GM12892 (cell line): ENCODE measurements at regions not wholly inside any gene's neighbourhood (a gene's known extent, or its start where the extent isn't known, plus 50 kb on each side); places are given as distances from the start of the nearest gene placed in this dataset.

ENCODE experiments used
- DNase-seq: peaks from one replicate; pipeline ENCODE4 v3.0.0; 2011; ENCODE audit not compliant: insufficient read length
- FAIRE-seq: peaks from 2 replicates; lab custom pipeline; 2011; peaks lifted over from hg19 to GRCh38; lab: Jason Lieb, UNC
- POLR2A ChIP-seq: IDR thresholded peaks from 2 replicates; pipeline ENCODE4 v1.6.1; 2011; ENCODE audit warnings: low read depth, low read length, control low read depth
- POLR2AphosphoS5 ChIP-seq: IDR thresholded peaks from 2 replicates; pipeline ENCODE4 v1.6.1; 2011; ENCODE audit warnings: low read depth, low read length, control low read depth
- TAF1 ChIP-seq: IDR thresholded peaks from 2 replicates; pipeline ENCODE4 v1.6.1; 2011; ENCODE audit warnings: low read depth, mild to moderate bottlenecking, control low read depth, low read length, borderline replicate concordance

GRCh38 chrX:131356725-131357124 is 67.6 kb upstream of the IGSF1 start:
- no peak for FAIRE-seq
- no peak for DNase-seq
- TF ChIP-seq TAF1 (no peak), POLR2A (no peak), POLR2AphosphoS5 (no peak)

GRCh38 chrX:131359611-131360010 is 70.5 kb upstream of the IGSF1 start:
- TF ChIP-seq POLR2AphosphoS5 (no peak), TAF1 (no peak)
- peak; percentile 17 for FAIRE-seq

GRCh38 chrX:131365766-131366165 is 76.7 kb upstream of the IGSF1 start:
- DNase-seq (no peak), FAIRE-seq (no peak)
- TF ChIP-seq TAF1 (no peak), POLR2AphosphoS5 (no peak), POLR2A (no peak)

More at GRCh38 chrX:131359611-131360010, 70.5 kb upstream of the IGSF1 start:
- no peak for DNase-seq

- no peak for FAIRE-seq
- TF ChIP-seq POLR2AphosphoS5: no peak
- no peak for TF ChIP-seq TAF1
- no peak for TF ChIP-seq POLR2A
- DNase-seq: no peak
Observed at GRCh38 chrX:131366407-131366806, 77.3 kb upstream of the IGSF1 start.

- FAIRE-seq (no peak), DNase-seq (no peak)
- TF ChIP-seq TAF1 (no peak), POLR2A (no peak), POLR2AphosphoS5 (no peak)
Observed at GRCh38 chrX:131388293-131388692, 99.2 kb upstream of the IGSF1 start.

GRCh38 chrX:131392666-131393065 is 103.6 kb upstream of the IGSF1 start:
- no peak for TF ChIP-seq POLR2AphosphoS5
- no peak for TF ChIP-seq TAF1
- TF ChIP-seq POLR2A: no peak
- DNase-seq (no peak), FAIRE-seq (no peak)

GRCh38 chrX:131393426-131393825 is 104.3 kb upstream of the IGSF1 start:
- no peak for FAIRE-seq
- no peak for TF ChIP-seq POLR2A
- no peak for TF ChIP-seq POLR2AphosphoS5
- TF ChIP-seq TAF1: no peak
- DNase-seq: no peak

GRCh38 chrX:131394384-131394783 is 105.3 kb upstream of the IGSF1 start:
- FAIRE-seq: no peak
- DNase-seq: no peak
- TF ChIP-seq TAF1: no peak
- TF ChIP-seq POLR2AphosphoS5: no peak
- TF ChIP-seq POLR2A: no peak

GRCh38 chrX:131397891-131398290 is 108.8 kb upstream of the IGSF1 start:
- DNase-seq: no peak
- no peak for FAIRE-seq
- TF ChIP-seq POLR2A (no peak), POLR2AphosphoS5 (no peak), TAF1 (no peak)

GRCh38 chrX:131399678-131400428 is 110.7 kb upstream of the IGSF1 start:
- no peak for TF ChIP-seq POLR2A
- no peak for FAIRE-seq
- DNase-seq: no peak

GRCh38 chrX:131402124-131402811 is 113.2 kb upstream of the IGSF1 start:
- FAIRE-seq (no peak), DNase-seq (no peak)
- TF ChIP-seq TAF1 (no peak), POLR2AphosphoS5 (no peak), POLR2A (no peak)

- no peak for DNase-seq
- no peak for FAIRE-seq
- no peak for TF ChIP-seq POLR2A
- TF ChIP-seq POLR2AphosphoS5: no peak
- no peak for TF ChIP-seq TAF1
Observed at GRCh38 chrX:131405497-131405896, 116.4 kb upstream of the IGSF1 start.
